Activated CD8-positive, alpha-beta memory T cell treated with anti-CD3 and anti-CD28 coated beads for 24 hours (primary cell): ENCODE measurements at regions not wholly inside any gene's neighbourhood (a gene's known extent, or its start where the extent isn't known, plus 50 kb on each side); places are given as distances from the start of the nearest gene placed in this dataset.
"Not testable (repeated sequence)": the region's sequence is repeated elsewhere in the genome, so short reads cannot be mapped to it uniquely, and the experiment has no call there.

Experiments
- DNase-seq: peaks from one replicate; pipeline ENCODE4 v3.0.0-alpha.2; 2020

- DNase-seq = no peak
Measured at GRCh38 chr7:16265863-16266458, 155.4 kb downstream of the CRPPA start.

GRCh38 chr7:16264823-16265804, 156.2 kb downstream of the CRPPA start:
- no peak for DNase-seq

GRCh38 chr7:16264036-16264819, 157.1 kb downstream of the CRPPA start:
- DNase-seq = no peak

GRCh38 chr7:16263377-16263776, 158.0 kb downstream of the CRPPA start:
- DNase-seq = not testable (repeated sequence)

- DNase-seq = no peak
Measured at GRCh38 chr7:16261654-16262053, 159.7 kb downstream of the CRPPA start.

GRCh38 chr7:16261100-16261499, 160.2 kb downstream of the CRPPA start:
- no peak for DNase-seq

- no peak for DNase-seq
Measured at GRCh38 chr7:16260236-16260728, 161.1 kb downstream of the CRPPA start.

GRCh38 chr7:16256419-16256818, 164.9 kb downstream of the CRPPA start:
- not testable (repeated sequence) for DNase-seq

- DNase-seq = not testable (repeated sequence)
Measured at GRCh38 chr7:16255952-16256351, 165.4 kb downstream of the CRPPA start.

GRCh38 chr7:16250655-16251054, 170.7 kb downstream of the CRPPA start:
- not testable (repeated sequence) for DNase-seq

- DNase-seq = not testable (repeated sequence)
Measured at GRCh38 chr7:16249204-16249603, 172.1 kb downstream of the CRPPA start.

- DNase-seq = not testable (repeated sequence)
Measured at GRCh38 chr7:16248556-16248955, 172.8 kb downstream of the CRPPA start.

- no peak for DNase-seq
Measured at GRCh38 chr7:16244469-16244868, 176.9 kb downstream of the CRPPA start.

- DNase-seq = no peak
Measured at GRCh38 chr7:16242920-16243319, 178.4 kb downstream of the CRPPA start.

- DNase-seq = no peak
Measured at GRCh38 chr7:16241017-16241416, 180.3 kb downstream of the CRPPA start.

GRCh38 chr7:16236381-16236780, 185.0 kb downstream of the CRPPA start:
- no peak for DNase-seq

- no peak for DNase-seq
Measured at GRCh38 chr7:16235147-16236114, 185.9 kb downstream of the CRPPA start.

- DNase-seq = no peak
Measured at GRCh38 chr7:16234493-16235146, 186.7 kb downstream of the CRPPA start.

GRCh38 chr7:16233517-16233916, 187.8 kb downstream of the CRPPA start:
- no peak for DNase-seq

GRCh38 chr7:16232273-16232672, 189.1 kb downstream of the CRPPA start:
- no peak for DNase-seq
